ENCODE measurements at regions not wholly inside any gene's neighbourhood (a gene's known extent, or its start where the extent isn't known, plus 50 kb on each side); places are given as distances from the start of the nearest gene placed in this dataset.

GRCh38 chr20:50261471-50262212 lies 71.0 kb downstream of the CEBPB start:
- H3K79me2 ChIP-seq (ENCODE audit: low read length): no peaks in the 10 kb centered on the region

GRCh38 chr20:50263831-50264230 lies 73.2 kb downstream of the CEBPB start:
- Histone ChIP-seq H3K9ac (ENCODE audit: low read length) (no peak overlapping the region), H3K27me3 (ENCODE audit: low read length) (no peaks in the 10 kb centered on the region), H3K79me2 (ENCODE audit: low read length) (no peaks in the 10 kb centered on the region), H3K4me1 (ENCODE audit: insufficient read depth, low read length) (peaks cover 33% of the 10 kb centered on the region), H4K20me1 (ENCODE audit: low read length) (no peaks in the 10 kb centered on the region), H3F3A (ENCODE audit: low read length, unreplicated experiment) (no peaks in the 10 kb centered on the region), H2AFZ (ENCODE audit: low read length) (no peak overlapping the region), H3K4me2 (ENCODE audit: low read length) (no peak overlapping the region), H3K9me3 (ENCODE audit: low read length) (no peaks in the 10 kb centered on the region), H3K4me3 (ENCODE audit: low read length) (no peak overlapping the region), H3K27ac (ENCODE audit: low read length) (no peak overlapping the region), H3K9me2 (replicated peaks; ENCODE audit: low read length) (no peaks in the 10 kb centered on the region), H3K36me3 (ENCODE audit: low read depth, low read length) (no peaks in the 10 kb centered on the region)
- intact Hi-C loops (cut with micrococcal nuclease): no loop called here
- TF ChIP-seq EZH2phosphoT487 (IDR thresholded peaks at IDR 0.05; ENCODE audit: borderline replicate concordance, low read length): no peak
- no peak for TF ChIP-seq CTCF (conservative IDR thresholded peaks at IDR 0.05; ENCODE audit: low read depth, low read length)
- no peak for TF ChIP-seq EZH2 (IDR thresholded peaks at IDR 0.05; ENCODE audit: low read length, unreplicated experiment)
- no peak for DNase-seq
- no peak for ATAC-seq
- no TSS peak for BruUV-seq (replicated peaks)
- POLR2A ChIA-PET (ENCODE audit: unreplicated experiment): no interaction called here
- CTCF ChIA-PET: interaction anchor here (0.7 kb wide), 1 partner anchor 85 kb away, joined by 4 read pairs; no protein-coding TSS in a partner anchor

More at GRCh38 chr20:50261471-50262212, 71.0 kb downstream of the CEBPB start:
- Histone ChIP-seq H3K9me3 (ENCODE audit: low read length) (no peaks in the 10 kb centered on the region), H3K27me3 (ENCODE audit: low read length) (no peaks in the 10 kb centered on the region), H3K27ac (ENCODE audit: low read length) (no peak overlapping the region), H2AFZ (ENCODE audit: low read length) (no peak overlapping the region), H3F3A (ENCODE audit: low read length, unreplicated experiment) (no peaks in the 10 kb centered on the region), H4K20me1 (ENCODE audit: low read length) (no peaks in the 10 kb centered on the region), H3K9me2 (replicated peaks; ENCODE audit: low read length) (no peaks in the 10 kb centered on the region), H3K4me1 (ENCODE audit: insufficient read depth, low read length) (peaks cover 18% of the 10 kb centered on the region), H3K9ac (ENCODE audit: low read length) (no peak overlapping the region), H3K4me2 (ENCODE audit: low read length) (no peak overlapping the region), H3K36me3 (ENCODE audit: low read depth, low read length) (no peaks in the 10 kb centered on the region), H3K4me3 (ENCODE audit: low read length) (no peak overlapping the region)
- TF ChIP-seq EZH2 (IDR thresholded peaks at IDR 0.05; ENCODE audit: low read length, unreplicated experiment): no peak
- no peak for TF ChIP-seq CTCF (conservative IDR thresholded peaks at IDR 0.05; ENCODE audit: low read depth, low read length)
- no peak for TF ChIP-seq EZH2phosphoT487 (IDR thresholded peaks at IDR 0.05; ENCODE audit: borderline replicate concordance, low read length)
- POLR2A ChIA-PET (ENCODE audit: unreplicated experiment): interaction anchor here (0.7 kb wide), 1 partner anchor 10 kb away, joined by 7 read pairs; no protein-coding TSS in a partner anchor
- CTCF ChIA-PET: no interaction called here
- intact Hi-C loops (cut with micrococcal nuclease): no loop called here
- DNase-seq (no peak), ATAC-seq (no peak)
- no TSS peak for BruUV-seq (replicated peaks)

DNA sequence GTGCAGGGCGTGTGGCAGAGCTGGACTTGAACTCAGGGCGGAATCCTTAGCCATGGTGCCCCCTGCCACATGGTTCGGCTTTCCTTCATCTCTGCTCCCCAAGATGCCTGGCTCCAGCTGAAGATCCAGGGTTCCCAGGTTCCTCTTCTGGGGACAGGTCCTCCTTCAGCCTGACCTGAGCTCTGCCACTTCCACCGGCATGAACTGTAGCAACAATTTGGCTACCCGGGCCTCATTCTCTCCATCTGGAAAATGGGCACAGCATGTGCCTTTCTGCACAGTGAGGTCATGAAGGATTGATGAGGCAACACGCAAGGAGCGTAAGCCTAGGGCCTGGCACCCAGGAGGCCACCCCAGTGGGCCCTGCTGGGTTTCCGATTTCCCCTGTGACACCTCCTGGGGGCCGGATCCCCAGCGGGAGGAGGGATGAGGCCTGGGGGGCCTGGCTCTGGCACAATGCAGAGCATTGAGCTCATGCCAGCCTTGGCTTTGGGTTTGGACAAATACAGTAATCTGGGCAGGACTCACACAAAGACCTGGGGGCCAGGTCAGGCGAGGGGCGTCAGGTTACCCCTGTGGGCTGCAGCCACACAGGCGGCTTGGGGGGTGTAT lies 74.0 kb downstream of the CEBPB start:
- H3K4me2 ChIP-seq (ENCODE audit: low read length): no peak overlapping the region
- no peaks in the 10 kb centered on the region for H3F3A ChIP-seq (ENCODE audit: low read length, unreplicated experiment)
- no peak overlapping the region for H3K27ac ChIP-seq (ENCODE audit: low read length)
- ATAC-seq (no peak), DNase-seq (no peak)
- no TSS peak for BruUV-seq (replicated peaks)
- ChIA-PET CTCF (interaction anchor here (0.7 kb wide), 1 partner anchor 86 kb away, joined by 4 read pairs; no protein-coding TSS in a partner anchor), POLR2A (ENCODE audit: unreplicated experiment) (no interaction called here)
- H3K9me3 ChIP-seq (ENCODE audit: low read length): no peaks in the 10 kb centered on the region
- no peaks in the 10 kb centered on the region for H3K9me2 ChIP-seq (replicated peaks; ENCODE audit: low read length)
- H3K4me3 ChIP-seq (ENCODE audit: low read length): no peak overlapping the region
- no peaks in the 10 kb centered on the region for H3K79me2 ChIP-seq (ENCODE audit: low read length)
- no peaks in the 10 kb centered on the region for H3K36me3 ChIP-seq (ENCODE audit: low read depth, low read length)
- TF ChIP-seq EZH2 (IDR thresholded peaks at IDR 0.05; ENCODE audit: low read length, unreplicated experiment) (no peak), CTCF (conservative IDR thresholded peaks at IDR 0.05; ENCODE audit: low read depth, low read length) (no peak), EZH2phosphoT487 (IDR thresholded peaks at IDR 0.05; ENCODE audit: borderline replicate concordance, low read length) (no peak)
- no peaks in the 10 kb centered on the region for H3K27me3 ChIP-seq (ENCODE audit: low read length)
- peaks cover 32% of the 10 kb centered on the region for H3K4me1 ChIP-seq (ENCODE audit: insufficient read depth, low read length)
- H4K20me1 ChIP-seq (ENCODE audit: low read length): no peaks in the 10 kb centered on the region
- intact Hi-C loops (cut with micrococcal nuclease): no loop called here
- no peak overlapping the region for H2AFZ ChIP-seq (ENCODE audit: low read length)
- no peak overlapping the region for H3K9ac ChIP-seq (ENCODE audit: low read length)
